GM19240 (cell line): ENCODE measurements at regions not wholly inside any gene's neighbourhood (a gene's known extent, or its start where the extent isn't known, plus 50 kb on each side); places are given as distances from the start of the nearest gene placed in this dataset.
"Not testable (repeated sequence)": the region's sequence is repeated elsewhere in the genome, so short reads cannot be mapped to it uniquely, and the experiment has no call there.

Source experiments
- DNase-seq: peaks from one replicate; pipeline ENCODE4 v3.0.0; 2011; ENCODE audit warnings: low spot score; ENCODE audit not compliant: insufficient read length

DNA sequence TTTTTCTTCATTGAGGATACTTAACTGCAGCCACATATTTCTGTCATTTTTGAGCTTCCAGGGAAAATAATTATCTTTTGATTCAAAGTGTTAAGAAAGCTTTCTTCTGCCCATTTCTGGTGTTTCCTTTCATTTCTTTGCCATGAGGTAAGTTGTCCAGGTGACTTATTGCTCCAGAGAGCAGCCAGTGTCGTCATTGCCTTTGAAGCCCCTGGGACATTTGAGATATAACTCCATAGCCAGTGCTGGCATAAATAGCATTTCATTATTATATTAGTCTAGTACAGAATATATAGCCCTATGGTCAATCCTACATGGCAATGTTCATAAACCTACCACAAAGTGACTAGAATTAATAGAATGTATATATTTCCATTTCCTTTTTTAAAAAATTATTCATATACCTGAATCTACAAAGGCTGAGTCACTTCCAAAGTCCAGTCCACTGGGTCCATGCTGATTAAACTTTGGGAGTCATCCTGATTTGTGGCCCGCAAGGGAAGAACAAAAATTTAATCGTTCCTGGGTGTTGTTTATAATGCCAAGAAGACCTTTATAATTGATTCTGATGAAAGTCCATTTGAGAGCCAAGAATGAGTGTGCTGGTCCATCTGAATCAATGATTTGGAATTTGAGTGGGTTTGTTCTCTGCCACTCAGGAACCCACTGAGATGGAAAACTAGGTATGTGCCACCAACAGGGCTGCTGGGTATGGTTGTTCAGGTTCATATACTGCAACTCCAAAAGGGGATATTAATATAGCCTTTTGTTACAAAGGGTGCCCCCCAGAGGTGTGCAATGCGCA lies 221.8 kb upstream of the PLXNA2 start:
- DNase-seq, result no peak

GRCh38 chr1:208467151-208467780 lies 223.1 kb upstream of the PLXNA2 start:
- DNase-seq, result no peak

DNA sequence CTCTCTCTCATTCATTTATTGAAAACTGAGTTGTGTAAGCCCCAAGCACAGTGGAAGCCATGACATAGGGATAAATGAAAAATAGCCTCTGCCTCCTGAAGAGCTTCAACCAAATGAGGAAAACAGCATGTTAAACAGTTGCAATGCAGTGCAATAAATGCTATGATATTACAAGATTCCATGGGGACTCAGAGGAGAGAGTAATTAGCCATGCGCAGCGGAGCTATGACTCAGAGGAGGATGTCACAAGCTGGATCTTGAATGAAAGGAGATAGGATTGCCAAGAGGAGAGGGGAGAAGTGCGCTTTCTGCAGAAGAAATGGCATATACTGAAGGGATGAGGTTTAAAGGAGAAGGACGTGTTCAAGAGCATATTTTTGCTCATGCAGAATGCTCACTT lies 231.3 kb upstream of the PLXNA2 start:
- DNase-seq, result no peak

- DNase-seq, result no peak
Observed at GRCh38 chr1:208475951-208476845, 232.0 kb upstream of the PLXNA2 start.

DNA sequence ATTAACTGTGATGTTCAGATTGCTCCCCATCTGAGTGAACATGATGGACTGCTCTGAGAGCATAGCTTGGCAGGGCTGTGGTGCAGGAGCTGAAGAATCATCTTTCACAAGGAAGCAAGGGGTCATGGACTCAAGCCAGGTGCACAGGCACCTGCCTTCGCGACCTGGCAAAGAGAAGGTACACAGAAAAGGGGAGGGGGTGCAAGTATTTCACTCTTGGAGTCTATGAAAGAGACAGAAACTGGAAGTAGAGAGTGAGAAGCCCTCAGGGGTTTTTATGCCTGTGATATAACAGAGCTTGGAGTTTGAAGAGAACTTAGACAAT lies 232.6 kb upstream of the PLXNA2 start:
- DNase-seq, result no peak

DNA sequence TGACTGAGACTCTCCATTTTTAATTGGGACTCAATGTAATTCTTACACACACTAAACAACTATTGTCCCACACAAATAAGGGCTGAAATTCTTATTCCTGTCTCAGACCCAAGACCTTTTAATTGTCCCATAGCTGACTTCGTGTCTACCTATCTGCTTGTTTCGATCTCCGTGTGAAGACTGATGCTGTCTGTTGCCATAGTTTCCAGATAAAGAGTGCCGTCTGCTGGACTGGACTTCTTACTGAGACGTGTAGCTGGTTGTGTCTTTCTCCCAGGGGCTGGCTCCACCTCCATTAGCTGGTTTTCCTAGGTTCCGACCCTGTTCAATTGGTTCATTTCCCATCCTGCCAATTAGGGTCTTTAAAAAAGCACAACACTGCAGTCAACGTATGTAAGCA lies 235.3 kb upstream of the PLXNA2 start:
- no peak for DNase-seq

GRCh38 chr1:208485512-208485911 lies 241.3 kb upstream of the PLXNA2 start:
- no peak for DNase-seq

DNA sequence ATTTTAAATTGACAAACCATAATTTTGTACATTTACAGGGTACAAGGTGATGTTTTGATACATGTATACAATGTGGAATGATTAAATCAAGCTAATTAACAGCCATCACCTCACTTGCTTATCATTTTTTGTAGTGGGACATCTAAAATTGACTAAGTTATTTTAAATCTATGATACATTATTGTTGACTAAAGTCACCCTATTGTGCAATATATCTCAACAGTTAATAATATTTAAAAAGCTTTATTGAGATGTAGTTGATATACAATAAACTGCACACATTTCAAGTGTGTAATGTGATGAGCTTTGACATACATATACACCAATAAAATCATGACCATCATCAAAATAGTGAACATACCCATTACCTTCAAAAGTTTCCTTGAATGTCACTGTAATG lies 242.5 kb upstream of the PLXNA2 start:
- DNase-seq, result no peak

DNA sequence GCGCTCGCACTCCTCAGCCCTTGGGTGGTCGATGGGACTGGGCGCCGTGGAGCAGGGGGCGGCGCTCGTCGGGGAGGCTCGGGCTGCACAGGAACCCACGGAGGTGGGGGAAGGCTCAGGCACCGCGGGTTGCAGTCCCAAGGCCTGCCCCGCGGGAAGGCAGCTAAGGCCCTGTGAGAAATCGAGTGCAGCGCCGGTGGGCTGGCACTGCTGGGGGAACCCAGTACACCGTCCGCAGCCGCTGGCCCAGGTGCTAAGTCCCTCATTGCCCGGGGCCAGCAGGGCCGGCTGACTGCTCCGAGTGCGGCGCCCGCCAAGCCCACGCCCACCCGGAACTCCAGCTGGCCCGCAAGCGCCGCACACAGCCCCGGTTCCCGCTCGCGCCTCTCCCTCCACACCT lies 244.2 kb upstream of the PLXNA2 start:
- not testable (repeated sequence) for DNase-seq

GRCh38 chr1:208496467-208497371 lies 252.5 kb upstream of the PLXNA2 start:
- DNase-seq, result no peak

- DNase-seq, result no peak
Observed at GRCh38 chr1:208497866-208498541, 253.8 kb upstream of the PLXNA2 start.

GRCh38 chr1:208499026-208499425 lies 254.8 kb upstream of the PLXNA2 start:
- no peak for DNase-seq

DNA sequence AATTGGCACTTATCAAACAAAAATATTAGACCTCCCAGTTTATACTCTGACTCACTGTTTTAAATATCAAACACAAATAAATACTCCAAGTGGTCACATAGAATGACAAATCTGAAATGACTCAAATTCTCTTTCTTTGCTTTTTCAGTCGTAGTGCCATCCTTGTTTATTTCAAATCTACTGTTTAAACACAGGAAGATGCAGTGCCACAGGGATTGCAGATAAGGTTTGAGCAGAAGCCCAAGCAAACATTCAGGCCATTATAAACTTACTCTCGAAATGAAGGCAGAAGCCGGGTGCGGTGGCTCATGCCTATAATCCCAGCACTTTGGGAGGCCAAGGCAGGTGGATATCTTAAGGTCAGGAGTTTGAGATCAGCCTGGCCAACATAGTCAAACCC lies 255.4 kb upstream of the PLXNA2 start:
- DNase-seq, result no peak

- no peak for DNase-seq
Observed at GRCh38 chr1:208500375-208500774, 256.2 kb upstream of the PLXNA2 start.

- DNase-seq, result no peak
Observed at GRCh38 chr1:208501542-208501941, 257.4 kb upstream of the PLXNA2 start.

- DNase-seq, result no peak
Observed at GRCh38 chr1:208503787-208504186, 259.6 kb upstream of the PLXNA2 start.

GRCh38 chr1:208506812-208507211 lies 262.6 kb upstream of the PLXNA2 start:
- DNase-seq, result no peak

DNA sequence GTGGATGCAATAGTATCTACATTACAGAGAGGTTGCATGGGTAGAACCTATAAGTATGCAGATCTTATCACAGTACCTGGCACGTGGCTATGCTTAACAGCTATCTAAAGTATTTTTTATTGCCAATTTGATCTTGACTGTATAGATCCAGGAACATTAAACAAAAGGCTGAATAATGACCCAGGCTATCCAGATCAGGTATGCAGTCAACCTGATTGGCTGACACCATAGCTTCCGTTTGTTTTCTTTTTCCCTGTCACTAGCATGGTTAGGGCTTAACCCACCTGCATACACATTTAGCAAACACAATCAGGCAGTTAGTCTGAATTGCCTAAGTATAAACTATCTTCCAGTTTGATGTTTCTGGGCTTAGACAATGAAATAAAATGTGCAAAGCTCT lies 264.9 kb upstream of the PLXNA2 start:
- DNase-seq, result no peak

- no peak for DNase-seq
Observed at GRCh38 chr1:208510192-208510952, 266.2 kb upstream of the PLXNA2 start.
